Stomach (tissue), 8 donors: ENCODE measurements at regions not wholly inside any gene's neighbourhood (a gene's known extent, or its start where the extent isn't known, plus 50 kb on each side); places are given as distances from the start of the nearest gene placed in this dataset.
A peak's percentile ranks its signal among the peaks of the same experiment; 100 is the strongest.

Source experiments
- DNase-seq, 2 donors: peaks; one replicate each; pipeline versions ENCODE4 v3.0.0 to v3.0.0-alpha.2; 2013 to 2019
- H3K27ac ChIP-seq, 5 donors: fragments of 200-600 bp in 4 of 5; sonication (generic) in 4 of 5; one replicate each; pipeline ENCODE4 v1.5.1; 2013 to 2019; ENCODE audit warnings: mild to moderate bottlenecking in 1 of 5, moderate library complexity in 1 of 5
- H3K27me3 ChIP-seq, 3 donors: fragments of 200-600 bp; sonication (generic); one replicate each; pipeline ENCODE4 v1.5.1; 2017 to 2019; ENCODE audit warnings: mixed run types in 1 of 3
- H3K36me3 ChIP-seq, 4 donors: fragments of 200-600 bp; sonication (generic); 1 replicate in 3 of 4; 2 replicates in 1 of 4; pipeline ENCODE4 v1.5.1; 2016 to 2019
- H3K4me1 ChIP-seq, 4 donors: fragments of 200-600 bp; sonication (generic); one replicate each; pipeline ENCODE4 v1.5.1; 2016 to 2019
- H3K4me3 ChIP-seq, 4 donors: fragments of 200-600 bp; sonication (generic) in 3 of 4; one replicate each; pipeline ENCODE4 v1.5.1; 2016 to 2019; ENCODE audit warnings: mild to moderate bottlenecking in 1 of 4
- H3K9me3 ChIP-seq, 4 donors: fragments of 200-600 bp; sonication (generic); one replicate each; pipeline ENCODE4 v1.5.1; 2016 to 2019
- CTCF ChIP-seq, 7 experiments: fragments of 450-650 bp in 4 of 7; fragments of 200-600 bp in 3 of 7; sonication (generic) in 3 of 7; IDR thresholded peaks; one replicate each; pipeline ENCODE4 v1.5.1; 2016 to 2019; ENCODE audit warnings: antibody characterized with exemption in 7 of 7, control low read depth in 2 of 7, mild to moderate bottlenecking in 1 of 7
- EP300 ChIP-seq: sonication (generic); formaldehyde crosslinking; IDR thresholded peaks from one replicate; pipeline ENCODE4 v1.6.1; 2017; ENCODE audit warnings: antibody characterized with exemption
- POLR2A ChIP-seq, 4 donors: fragments of 450-650 bp; IDR thresholded peaks; one replicate each; pipeline ENCODE4 v1.6.1; 2016; ENCODE audit warnings: antibody characterized with exemption in 4 of 4, control low read depth in 2 of 4, mild to moderate bottlenecking in 1 of 4, moderate library complexity in 1 of 4
- POLR2AphosphoS5 ChIP-seq, 3 donors: sonication (generic); formaldehyde crosslinking; IDR thresholded peaks; one replicate each; pipeline ENCODE4 v1.6.1; 2016; ENCODE audit warnings: antibody characterized with exemption in 3 of 3
- WGBS, 5 donors: extraction: QIAGEN DNeasy Blood & Tissue Kit in 3 of 5; methylation state at CpG; one replicate each; pipeline versions ENCODE4 v1.1.5 to v1.1.7; 2013 to 2018; 5-methylcytosine and 5-hydroxymethylcytosine counted together
- intact Hi-C: fragments of 100-400 bp; cut with DNase I; formaldehyde crosslinking; loops from one replicate; pipeline ENCODE4 v1.15.1; 2023; ENCODE audit warnings: low total_unique reads
- donor health status: healthy with polysubstance abuse.
- donor health status: Bipolar disorder and iron deficiency.
- donor health status: healthy.

- no peak overlapping the region for H3K27ac ChIP-seq
- H3K27me3 ChIP-seq = no peaks in the 10 kb centered on the region
- TF ChIP-seq EP300 = no peak
- no peak for TF ChIP-seq POLR2A (IDR thresholded peaks at IDR 0.05)
- TF ChIP-seq POLR2AphosphoS5 (IDR thresholded peaks at IDR 0.05) = no peak
- TF ChIP-seq CTCF (IDR thresholded peaks at IDR 0.05) = no peak
- H3K36me3 ChIP-seq = no peaks in the 10 kb centered on the region
- H3K9me3 ChIP-seq = peaks cover 0 to 15% (median 6%) of the 10 kb centered on the region in 4 donors
- H3K4me1 ChIP-seq = no peaks in the 10 kb centered on the region
- no peak for DNase-seq
- intact Hi-C loops = no loop called here
- WGBS, 5 donors = 70 to 84% (median 80%) methylated on average over 4 of the region's 4 CpGs
- H3K4me3 ChIP-seq = no peak overlapping the region
Measured at GRCh38 chrX:119337201-119337600, 61.9 kb upstream of the SLC25A43 start.

DNA sequence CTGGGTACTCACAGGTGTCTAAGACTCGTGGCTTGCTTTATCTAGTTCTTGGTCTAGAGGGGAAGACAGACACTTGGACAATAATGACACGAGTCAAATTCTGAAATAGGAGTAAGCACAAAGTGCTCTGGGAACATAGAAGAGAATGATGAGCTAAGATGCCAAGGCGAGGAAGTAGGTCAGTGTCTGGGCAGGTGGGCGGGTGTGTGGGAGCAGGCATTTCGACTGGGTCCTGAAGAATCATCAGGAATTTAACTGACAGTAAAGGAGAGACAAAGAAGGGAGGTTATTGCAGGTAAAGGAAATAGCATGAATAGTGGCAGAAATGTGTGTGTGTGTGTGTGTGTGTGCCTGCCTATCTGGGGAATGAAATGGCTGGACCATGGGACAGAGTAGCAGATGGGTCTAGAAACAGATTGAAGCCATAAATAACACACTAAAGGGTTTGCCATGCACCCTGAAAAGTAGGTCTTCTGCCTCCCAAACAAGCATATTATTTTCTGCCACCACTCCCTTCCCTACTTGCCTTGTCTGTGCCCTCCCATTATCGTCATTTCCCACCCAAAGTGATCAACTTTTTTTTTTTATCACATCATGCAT lies 58.4 kb upstream of the SLC25A43 start:
- Histone ChIP-seq H3K36me3 (no peaks in the 10 kb centered on the region), H3K4me1 (no peaks in the 10 kb centered on the region), H3K4me3 (no peak overlapping the region), H3K27ac (no peak overlapping the region), H3K9me3 (peaks cover 0 to 15% (median 6%) of the 10 kb centered on the region in 4 donors), H3K27me3 (no peaks in the 10 kb centered on the region)
- 59 to 82% (median 75%) methylated on average over 6 of the region's 6 CpGs for WGBS, 5 donors
- no peak for DNase-seq
- intact Hi-C loops = no loop called here
- TF ChIP-seq EP300 (no peak), POLR2AphosphoS5 (IDR thresholded peaks at IDR 0.05) (no peak), POLR2A (IDR thresholded peaks at IDR 0.05) (no peak), CTCF (IDR thresholded peaks at IDR 0.05) (no peak)

GRCh38 chrX:119343856-119344255 lies 55.3 kb upstream of the SLC25A43 start:
- H3K36me3 ChIP-seq = no peaks in the 10 kb centered on the region
- no peak overlapping the region for H3K4me3 ChIP-seq
- no peaks in the 10 kb centered on the region for H3K27me3 ChIP-seq
- DNase-seq = peak in 1 of 2 donors; percentile 51
- no peak for TF ChIP-seq EP300
- peak in 1 of 3 donors; percentile 6 for TF ChIP-seq POLR2AphosphoS5 (IDR thresholded peaks at IDR 0.05)
- no peaks in the 10 kb centered on the region for H3K4me1 ChIP-seq
- no peak overlapping the region for H3K27ac ChIP-seq
- intact Hi-C loops = no loop called here
- peaks cover 0 to 6% (median 2%) of the 10 kb centered on the region in 4 donors for H3K9me3 ChIP-seq
